SJSA1 (cell line): ENCODE measurements at regions not wholly inside any gene's neighbourhood (a gene's known extent, or its start where the extent isn't known, plus 50 kb on each side); places are given as distances from the start of the nearest gene placed in this dataset.
"Not testable (repeated sequence)": the region's sequence is repeated elsewhere in the genome, so short reads cannot be mapped to it uniquely, and the experiment has no call there.

Experiments
- DNase-seq, 2 experiments: peaks; one replicate each; pipeline ENCODE4 v3.0.0-alpha.2; 2015 to 2020; ENCODE audit warnings: low spot score in 2 of 2, low read depth in 1 of 2
- H3K27ac ChIP-seq: fragments of 250-450 bp; sonication (Bioruptor Pico); 2 replicates; pipeline ENCODE4 v1.5.1; 2020; ENCODE audit warnings: mild to moderate bottlenecking, moderate library complexity
- H3K27me3 ChIP-seq: fragments of 250-450 bp; sonication (Bioruptor Pico); replicated peaks from 2 replicates; pipeline ENCODE4 v1.5.1; 2020; ENCODE audit warnings: mild to moderate bottlenecking, moderate library complexity
- H3K36me3 ChIP-seq: fragments of 250-450 bp; sonication (Bioruptor Pico); 2 replicates; pipeline ENCODE4 v1.5.1; 2020; ENCODE audit warnings: mild to moderate bottlenecking
- H3K4me1 ChIP-seq: fragments of 250-450 bp; sonication (Bioruptor Pico); replicated peaks from 2 replicates; pipeline ENCODE4 v1.6.1; 2021; ENCODE audit warnings: mild to moderate bottlenecking
- H3K4me3 ChIP-seq: fragments of 250-450 bp; sonication (Bioruptor Pico); 2 replicates; pipeline ENCODE4 v1.5.1; 2020; ENCODE audit warnings: mild to moderate bottlenecking
- H3K9me3 ChIP-seq: fragments of 250-450 bp; sonication (Bioruptor Pico); replicated peaks from 2 replicates; pipeline ENCODE4 v1.5.1; 2020; ENCODE audit warnings: mild to moderate bottlenecking

DNA sequence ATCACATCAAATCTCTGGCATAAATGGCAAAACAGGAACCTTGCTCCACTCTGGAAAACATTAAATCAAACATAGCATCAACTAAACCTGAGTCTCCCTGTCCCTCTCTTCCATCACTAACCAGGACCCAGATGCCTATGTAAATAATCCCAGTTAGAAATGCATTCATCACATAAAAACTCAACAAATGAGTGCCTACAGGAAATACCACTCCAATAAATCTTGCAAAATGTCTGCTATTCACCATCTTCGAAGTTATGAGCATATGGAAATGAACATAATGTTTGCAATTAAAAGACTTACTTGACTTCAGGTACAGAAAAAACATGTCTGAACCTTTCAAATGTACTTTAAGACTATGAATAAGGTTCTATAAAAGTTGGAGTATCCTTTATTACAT is 425.0 kb downstream of the CDH11 start:
- Histone ChIP-seq H3K36me3 (no peaks in the 10 kb centered on the region), H3K4me1 (no peaks in the 10 kb centered on the region), H3K4me3 (no peak overlapping the region), H3K27ac (no peak overlapping the region), H3K9me3 (no peaks in the 10 kb centered on the region), H3K27me3 (no peaks in the 10 kb centered on the region)
- DNase-seq, result no peak

GRCh38 chr16:64695684-64696083 is 426.2 kb downstream of the CDH11 start:
- Histone ChIP-seq H3K27ac (no peak overlapping the region), H3K27me3 (no peaks in the 10 kb centered on the region), H3K4me1 (no peaks in the 10 kb centered on the region), H3K4me3 (no peak overlapping the region), H3K36me3 (no peaks in the 10 kb centered on the region), H3K9me3 (no peaks in the 10 kb centered on the region)
- no peak for DNase-seq

DNA sequence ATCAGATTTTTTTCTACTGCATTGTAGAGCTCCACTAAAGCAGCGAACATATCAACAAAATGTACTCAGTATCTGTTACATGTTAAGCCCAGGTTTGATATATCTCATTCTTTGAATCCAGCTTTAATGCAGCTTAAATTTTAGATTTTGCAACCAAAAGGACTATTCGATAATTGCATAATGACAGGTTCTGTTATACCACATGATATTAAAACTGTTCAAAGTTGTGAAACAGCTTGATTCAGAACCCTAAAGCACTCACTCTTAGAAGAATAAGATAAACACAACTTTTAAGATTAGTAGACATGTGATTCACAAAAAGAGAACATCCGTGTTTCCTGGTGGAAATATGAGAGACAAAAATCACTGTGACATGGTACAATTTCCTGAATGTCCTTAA is 427.9 kb downstream of the CDH11 start:
- H3K9me3 ChIP-seq, result no peaks in the 10 kb centered on the region
- no peak for DNase-seq
- H3K36me3 ChIP-seq, result no peaks in the 10 kb centered on the region
- no peaks in the 10 kb centered on the region for H3K4me1 ChIP-seq
- H3K27me3 ChIP-seq, result no peaks in the 10 kb centered on the region
- no peak overlapping the region for H3K27ac ChIP-seq
- no peak overlapping the region for H3K4me3 ChIP-seq

DNA sequence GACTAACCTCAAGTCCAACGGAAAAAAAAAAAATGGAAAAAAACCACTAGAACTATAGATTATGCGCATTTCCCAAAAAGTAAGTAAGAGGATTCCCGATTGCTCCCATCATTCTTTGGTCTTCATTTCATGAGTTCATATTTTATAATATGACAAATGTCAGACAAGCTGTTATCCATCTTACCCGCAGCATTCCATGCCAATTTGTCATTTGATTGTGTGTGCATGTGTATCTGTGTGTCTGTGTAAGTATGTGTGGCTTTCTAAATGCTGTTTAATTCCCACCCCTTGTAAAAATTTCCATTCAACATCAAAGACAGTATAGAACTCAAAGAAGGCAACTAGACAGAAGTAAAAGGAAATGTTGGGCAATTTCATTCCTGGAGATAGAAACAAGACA is 434.1 kb downstream of the CDH11 start:
- H3K36me3 ChIP-seq, result no peaks in the 10 kb centered on the region
- no peaks in the 10 kb centered on the region for H3K27me3 ChIP-seq
- no peak overlapping the region for H3K27ac ChIP-seq
- DNase-seq, result no peak
- H3K9me3 ChIP-seq, result no peaks in the 10 kb centered on the region
- H3K4me1 ChIP-seq, result no peaks in the 10 kb centered on the region
- no peak overlapping the region for H3K4me3 ChIP-seq

- no peak for DNase-seq
- Histone ChIP-seq H3K36me3 (no peaks in the 10 kb centered on the region), H3K4me1 (no peaks in the 10 kb centered on the region), H3K27me3 (no peaks in the 10 kb centered on the region), H3K27ac (no peak overlapping the region), H3K4me3 (no peak overlapping the region), H3K9me3 (no peaks in the 10 kb centered on the region)
Observed at GRCh38 chr16:64687123-64687522, 434.7 kb downstream of the CDH11 start.

GRCh38 chr16:64679976-64680690 is 441.7 kb downstream of the CDH11 start:
- H3K36me3 ChIP-seq, result no peaks in the 10 kb centered on the region
- no peaks in the 10 kb centered on the region for H3K9me3 ChIP-seq
- no peak overlapping the region for H3K4me3 ChIP-seq
- H3K4me1 ChIP-seq, result no peaks in the 10 kb centered on the region
- DNase-seq, result no peak
- no peaks in the 10 kb centered on the region for H3K27me3 ChIP-seq
- no peak overlapping the region for H3K27ac ChIP-seq

GRCh38 chr16:64669573-64669972 is 452.3 kb downstream of the CDH11 start:
- no peak for DNase-seq
- Histone ChIP-seq H3K36me3 (no peaks in the 10 kb centered on the region), H3K9me3 (no peaks in the 10 kb centered on the region), H3K27me3 (no peaks in the 10 kb centered on the region), H3K4me1 (no peaks in the 10 kb centered on the region), H3K4me3 (no peak overlapping the region), H3K27ac (no peak overlapping the region)

DNA sequence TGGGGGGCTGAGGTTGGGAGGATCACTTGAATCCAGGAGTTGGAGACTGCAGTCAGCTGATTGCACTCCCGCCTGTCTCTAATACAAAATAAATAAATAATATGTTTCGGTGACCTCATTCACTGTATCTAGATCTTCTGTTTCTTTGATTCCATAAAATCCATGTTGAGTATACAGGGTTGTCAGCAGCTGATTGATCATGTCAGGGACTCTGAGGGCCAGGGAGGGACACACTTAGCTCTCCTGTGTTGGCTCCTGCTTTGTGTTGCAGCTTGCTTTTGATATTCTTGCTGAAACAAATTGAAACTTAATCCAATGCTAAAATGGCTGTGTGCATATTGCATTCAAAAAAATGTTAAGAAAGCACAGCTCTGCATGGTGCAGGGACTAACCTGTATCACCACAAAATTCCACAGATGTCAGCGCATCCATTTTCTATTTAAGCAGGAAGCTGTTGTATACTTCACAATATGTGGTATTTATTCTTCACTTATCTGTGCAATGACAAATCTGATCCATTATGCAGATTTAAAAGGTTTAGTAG is 454.5 kb downstream of the CDH11 start:
- H3K4me1 ChIP-seq, result no peaks in the 10 kb centered on the region
- no peak for DNase-seq
- H3K9me3 ChIP-seq, result no peaks in the 10 kb centered on the region
- H3K27ac ChIP-seq, result no peak overlapping the region
- no peaks in the 10 kb centered on the region for H3K36me3 ChIP-seq
- H3K27me3 ChIP-seq, result no peaks in the 10 kb centered on the region
- H3K4me3 ChIP-seq, result no peak overlapping the region

- not testable (repeated sequence) for H3K4me3 ChIP-seq, H3K9me3 ChIP-seq, H3K4me1 ChIP-seq, DNase-seq, H3K27ac ChIP-seq, H3K27me3 ChIP-seq, H3K36me3 ChIP-seq
Observed at GRCh38 chr16:64662312-64662711, 459.6 kb downstream of the CDH11 start.

DNA sequence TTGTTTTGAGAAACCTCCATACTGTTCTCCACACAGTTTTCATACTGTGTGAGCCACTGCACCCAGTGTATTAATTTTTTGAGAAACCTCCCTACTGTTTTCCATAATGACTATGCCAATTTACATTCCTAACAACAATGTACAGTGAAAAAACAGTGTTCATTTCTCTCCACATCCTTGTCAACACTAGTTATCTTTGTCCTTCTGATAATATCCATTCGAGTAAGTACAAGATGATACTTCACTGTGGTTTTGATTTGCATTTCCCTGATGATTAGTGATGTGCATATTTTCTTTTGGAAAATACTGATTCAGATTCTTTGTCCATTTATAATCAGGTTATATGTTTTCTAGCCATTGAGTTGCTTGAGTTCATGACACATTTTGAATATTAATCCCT is 462.0 kb downstream of the CDH11 start:
- Histone ChIP-seq H3K4me1 (no peaks in the 10 kb centered on the region), H3K36me3 (no peaks in the 10 kb centered on the region), H3K27ac (no peak overlapping the region), H3K9me3 (no peaks in the 10 kb centered on the region), H3K27me3 (no peaks in the 10 kb centered on the region), H3K4me3 (no peak overlapping the region)
- DNase-seq, result no peak

- Histone ChIP-seq H3K4me1 (no peaks in the 10 kb centered on the region), H3K36me3 (no peaks in the 10 kb centered on the region), H3K27ac (no peak overlapping the region), H3K9me3 (no peaks in the 10 kb centered on the region), H3K27me3 (no peaks in the 10 kb centered on the region; the same call in 1 of the 2 replicates), H3K4me3 (no peak overlapping the region)
- DNase-seq, result no peak
Observed at GRCh38 chr16:64657316-64658011, 464.4 kb downstream of the CDH11 start.

- Histone ChIP-seq H3K4me3 (no peak overlapping the region), H3K36me3 (no peaks in the 10 kb centered on the region), H3K4me1 (no peaks in the 10 kb centered on the region), H3K27ac (no peak overlapping the region), H3K27me3 (no peaks in the 10 kb centered on the region; the same call in 1 of the 2 replicates), H3K9me3 (no peaks in the 10 kb centered on the region)
- no peak for DNase-seq
Observed at GRCh38 chr16:64656471-64656870, 465.4 kb downstream of the CDH11 start.

DNA sequence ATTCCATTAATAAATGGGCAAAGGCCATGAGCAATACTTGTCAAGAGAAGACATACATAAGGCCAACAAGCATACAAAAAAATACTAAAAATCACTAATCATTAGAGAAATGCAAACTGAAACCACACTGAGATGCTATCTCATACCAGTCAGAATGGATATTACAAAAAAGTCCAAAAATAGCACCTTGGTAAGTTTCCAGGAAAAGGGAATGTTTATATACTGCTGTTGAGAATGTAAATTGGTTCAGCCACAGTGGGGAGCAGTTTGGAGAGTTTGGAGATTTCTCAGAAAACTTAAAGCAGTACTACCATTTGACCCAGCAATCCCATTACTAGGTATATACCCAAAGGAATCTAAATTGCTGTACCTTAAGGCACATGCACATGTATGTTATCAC is 467.7 kb downstream of the CDH11 start:
- H3K9me3 ChIP-seq, result no peaks in the 10 kb centered on the region
- no peak overlapping the region for H3K4me3 ChIP-seq
- no peaks in the 10 kb centered on the region for H3K4me1 ChIP-seq
- no peaks in the 10 kb centered on the region; the same call in 1 of the 2 replicates for H3K27me3 ChIP-seq
- no peaks in the 10 kb centered on the region for H3K36me3 ChIP-seq
- DNase-seq, result no peak
- H3K27ac ChIP-seq, result no peak overlapping the region

GRCh38 chr16:64648282-64648681 is 473.6 kb downstream of the CDH11 start:
- no peaks in the 10 kb centered on the region for H3K9me3 ChIP-seq
- no peak overlapping the region for H3K4me3 ChIP-seq
- H3K36me3 ChIP-seq, result no peaks in the 10 kb centered on the region
- H3K27ac ChIP-seq, result no peak overlapping the region
- no peaks in the 10 kb centered on the region for H3K4me1 ChIP-seq
- no peak for DNase-seq
- H3K27me3 ChIP-seq, result no peaks in the 10 kb centered on the region; the same call in 1 of the 2 replicates
